Ascending aorta (tissue), 2 donors: ENCODE measurements at regions not wholly inside any gene's neighbourhood (a gene's known extent, or its start where the extent isn't known, plus 50 kb on each side); places are given as distances from the start of the nearest gene placed in this dataset.

Experiments used
- DNase-seq, 2 donors: peaks; one replicate each; pipeline ENCODE4 v3.0.0-alpha.2; 2019; ENCODE audit warnings: low spot score in 2 of 2
- H3K27ac ChIP-seq, 2 donors: fragments of 200-600 bp; sonication (generic); one replicate each; pipeline ENCODE4 v1.5.1; 2016 to 2017; ENCODE audit warnings: mild to moderate bottlenecking in 1 of 2
- H3K27me3 ChIP-seq: fragments of 200-600 bp; sonication (generic); one replicate; pipeline ENCODE4 v1.5.1; 2017
- H3K36me3 ChIP-seq, 2 donors: fragments of 200-600 bp; sonication (generic); one replicate each; pipeline ENCODE4 v1.5.1; 2016
- H3K4me1 ChIP-seq, 2 donors: fragments of 200-600 bp; sonication (generic); one replicate each; pipeline ENCODE4 v1.5.1; 2016 to 2017; ENCODE audit warnings: mild to moderate bottlenecking in 1 of 2
- H3K4me3 ChIP-seq, 2 donors: fragments of 200-600 bp; sonication (generic); one replicate each; pipeline ENCODE4 v1.5.1; 2016 to 2017; ENCODE audit warnings: mild to moderate bottlenecking in 1 of 2
- H3K9me3 ChIP-seq, 2 donors: fragments of 200-600 bp; sonication (generic); one replicate each; pipeline ENCODE4 v1.5.1; 2016
- CTCF ChIP-seq, 3 experiments: fragments of 200-600 bp in 2 of 3; fragments of 450-650 bp in 1 of 3; sonication (generic) in 2 of 3; IDR thresholded peaks; one replicate each; pipeline ENCODE4 v1.5.1; 2016 to 2019; ENCODE audit warnings: antibody characterized with exemption in 3 of 3, mild to moderate bottlenecking in 1 of 3, moderate library complexity in 1 of 3
- intact Hi-C: fragments of 100-400 bp; cut with DNase I; formaldehyde crosslinking; loops from one replicate; pipeline ENCODE4 v1.15.1; 2023

DNA sequence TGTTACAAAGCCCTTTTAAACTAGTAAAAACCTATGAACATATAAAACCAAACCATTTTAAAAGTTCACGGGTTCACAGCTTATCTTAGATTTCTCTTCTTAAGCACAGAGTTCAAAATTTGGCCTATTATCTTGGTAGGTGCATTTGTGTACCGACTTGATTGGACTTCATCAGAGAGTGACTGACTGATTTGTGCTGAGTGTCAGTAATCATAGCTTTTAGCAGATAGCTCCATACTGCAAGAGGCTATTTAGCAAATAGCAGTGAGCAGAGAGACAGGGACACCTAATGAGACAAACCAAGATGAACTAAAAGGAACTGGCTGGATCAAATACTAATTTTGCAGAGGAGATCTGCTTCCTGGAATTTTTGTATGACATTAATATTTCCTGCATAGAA, 274.5 kb downstream of the PRR16 start:
- Histone ChIP-seq H3K4me3 (no peak overlapping the region), H3K27me3 (no peaks in the 10 kb centered on the region), H3K4me1 (no peaks in the 10 kb centered on the region), H3K36me3 (no peaks in the 10 kb centered on the region), H3K9me3 (no peaks in the 10 kb centered on the region), H3K27ac (no peak overlapping the region)
- no peak for TF ChIP-seq CTCF (IDR thresholded peaks at IDR 0.05)
- DNase-seq, result no peak
- intact Hi-C loops, result no loop called here

- Histone ChIP-seq H3K27me3 (no peaks in the 10 kb centered on the region), H3K9me3 (no peaks in the 10 kb centered on the region), H3K4me1 (no peaks in the 10 kb centered on the region), H3K27ac (no peak overlapping the region), H3K4me3 (no peak overlapping the region), H3K36me3 (no peaks in the 10 kb centered on the region)
- no peak for TF ChIP-seq CTCF (IDR thresholded peaks at IDR 0.05)
- intact Hi-C loops, result no loop called here
- DNase-seq, result no peak
Measured at GRCh38 chr5:120740989-120741388, 276.9 kb downstream of the PRR16 start.

- Histone ChIP-seq H3K4me1 (no peaks in the 10 kb centered on the region), H3K27me3 (no peaks in the 10 kb centered on the region), H3K36me3 (no peaks in the 10 kb centered on the region), H3K9me3 (no peaks in the 10 kb centered on the region), H3K27ac (no peak overlapping the region), H3K4me3 (no peak overlapping the region)
- intact Hi-C loops, result no loop called here
- no peak for DNase-seq
- no peak for TF ChIP-seq CTCF (IDR thresholded peaks at IDR 0.05)
Measured at GRCh38 chr5:120748474-120748873, 284.4 kb downstream of the PRR16 start.

DNA sequence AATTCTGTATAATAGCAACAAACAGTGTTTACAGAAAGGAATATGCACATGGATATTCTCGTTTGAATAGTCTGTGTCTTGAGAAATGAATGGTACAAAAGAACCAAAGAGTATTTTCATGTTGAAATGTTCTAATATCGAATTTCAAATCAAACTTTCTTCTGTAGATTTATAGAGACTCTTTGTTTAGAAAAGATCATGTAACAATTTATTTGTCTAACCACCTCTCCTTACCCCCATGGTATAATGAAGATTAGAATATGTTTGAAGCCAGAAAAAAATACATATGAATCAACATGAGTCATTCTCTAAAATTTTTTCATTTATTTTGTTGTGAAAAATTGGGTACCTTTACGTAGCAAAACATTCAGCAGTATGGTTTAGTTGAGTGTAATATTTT, 285.6 kb downstream of the PRR16 start:
- no peaks in the 10 kb centered on the region for H3K4me1 ChIP-seq
- H3K27ac ChIP-seq, result no peak overlapping the region
- TF ChIP-seq CTCF (IDR thresholded peaks at IDR 0.05), result no peak
- no peaks in the 10 kb centered on the region for H3K9me3 ChIP-seq
- H3K4me3 ChIP-seq, result no peak overlapping the region
- no peak for DNase-seq
- no peaks in the 10 kb centered on the region for H3K36me3 ChIP-seq
- intact Hi-C loops, result no loop called here
- H3K27me3 ChIP-seq, result no peaks in the 10 kb centered on the region

DNA sequence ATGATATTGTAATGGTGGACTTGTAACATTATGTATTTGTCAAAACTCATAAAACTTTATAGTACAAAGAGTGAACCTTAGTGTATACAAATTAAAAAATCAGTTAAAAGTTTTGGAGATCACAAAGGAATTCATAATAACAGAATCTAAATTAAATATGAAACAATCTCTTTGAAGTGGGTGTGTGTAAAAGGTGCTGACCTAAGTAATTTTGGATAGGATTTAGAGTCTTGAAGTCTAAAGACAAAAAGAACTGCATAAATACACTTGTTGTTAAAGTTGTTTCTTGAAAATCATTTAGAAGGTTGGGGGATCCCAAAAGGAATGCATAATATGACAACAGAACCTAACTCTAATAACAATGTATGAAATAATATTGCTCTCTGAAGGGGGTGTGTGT, 295.5 kb downstream of the PRR16 start:
- H3K4me1 ChIP-seq, result no peaks in the 10 kb centered on the region
- H3K27ac ChIP-seq, result no peak overlapping the region
- no peak for TF ChIP-seq CTCF (IDR thresholded peaks at IDR 0.05)
- intact Hi-C loops, result no loop called here
- no peak for DNase-seq
- H3K9me3 ChIP-seq, result peaks cover 0 to 12% of the 10 kb centered on the region in 2 donors
- no peaks in the 10 kb centered on the region for H3K27me3 ChIP-seq
- no peaks in the 10 kb centered on the region for H3K36me3 ChIP-seq
- H3K4me3 ChIP-seq, result no peak overlapping the region

DNA sequence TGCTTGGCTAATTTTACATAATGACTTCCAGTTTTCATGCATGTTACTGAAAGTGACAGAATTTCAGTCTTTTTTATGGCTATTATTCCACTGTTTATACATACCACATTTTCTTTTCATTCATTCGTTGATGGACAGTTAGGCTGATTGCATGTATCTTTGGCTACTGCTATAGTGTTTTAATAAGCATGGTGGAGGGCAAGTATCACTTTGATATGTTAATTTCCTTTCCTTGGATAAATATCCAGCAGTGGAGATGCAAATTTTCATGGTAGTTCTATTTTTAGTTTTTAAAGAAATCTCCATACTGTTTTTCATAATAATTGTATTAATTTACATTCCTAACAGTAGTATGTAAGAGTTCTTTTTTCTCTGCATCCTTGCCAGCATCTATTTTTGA, 297.9 kb downstream of the PRR16 start:
- Histone ChIP-seq H3K36me3 (no peaks in the 10 kb centered on the region), H3K27me3 (no peaks in the 10 kb centered on the region)

More for the DNA sequence above, 297.9 kb downstream of the PRR16 start:
- no peaks in the 10 kb centered on the region for H3K4me1 ChIP-seq
- no peak for DNase-seq
- H3K27ac ChIP-seq, result no peak overlapping the region
- H3K9me3 ChIP-seq, result peaks cover 0 to 5% of the 10 kb centered on the region in 2 donors
- no peak for TF ChIP-seq CTCF (IDR thresholded peaks at IDR 0.05)
- intact Hi-C loops, result no loop called here
- no peak overlapping the region for H3K4me3 ChIP-seq
